Loucy (cell line): ENCODE measurements at regions not wholly inside any gene's neighbourhood (a gene's known extent, or its start where the extent isn't known, plus 50 kb on each side); places are given as distances from the start of the nearest gene placed in this dataset.

Source experiments
- H2AFZ ChIP-seq: fragments of 200-600 bp; sonication (generic); 2 replicates; pipeline ENCODE4 v1.6.0; 2016; ENCODE audit warnings: antibody characterized with exemption, mild to moderate bottlenecking, low read length, moderate library complexity
- H3F3A ChIP-seq: fragments of 200-600 bp; 2 replicates; pipeline ENCODE4 v1.6.0; 2016; ENCODE audit warnings: antibody characterized with exemption, low read depth, mild to moderate bottlenecking
- H3K27me3 ChIP-seq: fragments of 200-600 bp; sonication (generic); 2 replicates; pipeline ENCODE4 v1.6.1; 2014; ENCODE audit warnings: low read length, mild to moderate bottlenecking; ENCODE audit not compliant: insufficient read depth, poor library complexity, severe bottlenecking
- H3K36me3 ChIP-seq: fragments of 200-600 bp; sonication (generic); 2 replicates; pipeline ENCODE4 v1.6.1; 2016; ENCODE audit warnings: low read length; ENCODE audit not compliant: insufficient read depth
- H3K4me1 ChIP-seq: fragments of 200-600 bp; sonication (generic); 2 replicates; pipeline ENCODE4 v1.5.1; 2014; ENCODE audit warnings: low read length, mild to moderate bottlenecking; ENCODE audit not compliant: insufficient read depth, poor library complexity, severe bottlenecking
- H3K4me2 ChIP-seq: fragments of 200-600 bp; sonication (generic); 2 replicates; pipeline ENCODE4 v1.6.0; 2014; ENCODE audit warnings: antibody characterized with exemption, low read length, low read depth, mild to moderate bottlenecking; ENCODE audit not compliant: poor library complexity, severe bottlenecking
- H3K4me3 ChIP-seq: fragments of 200-600 bp; sonication (generic); 2 replicates; pipeline ENCODE4 v1.5.1; 2014; ENCODE audit warnings: low read length, mild to moderate bottlenecking, mixed read lengths; ENCODE audit not compliant: poor library complexity, severe bottlenecking
- H3K79me2 ChIP-seq: fragments of 200-600 bp; sonication (generic); 2 replicates; pipeline ENCODE4 v1.6.1; 2014; ENCODE audit warnings: low read length; ENCODE audit not compliant: insufficient read depth
- H3K9ac ChIP-seq: fragments of 200-600 bp; sonication (generic); 2 replicates; pipeline ENCODE4 v1.6.0; 2014; ENCODE audit warnings: mild to moderate bottlenecking, low read depth, low read length, moderate library complexity; ENCODE audit not compliant: poor library complexity, severe bottlenecking
- H3K9me2 ChIP-seq: fragments of 200-600 bp; sonication (generic); replicated peaks from 2 replicates; pipeline ENCODE4 v1.6.1; 2016; ENCODE audit warnings: low read depth, low read length, mixed read lengths
- H3K9me3 ChIP-seq: fragments of 200-600 bp; sonication (generic); 2 replicates; pipeline ENCODE4 v1.6.1; 2014; ENCODE audit warnings: mild to moderate bottlenecking, antibody characterized with exemption, low read length, low read depth; ENCODE audit not compliant: insufficient read depth
- H4K20me1 ChIP-seq: fragments of 200-600 bp; sonication (generic); 2 replicates; pipeline ENCODE4 v1.6.0; 2014; ENCODE audit warnings: antibody characterized with exemption, low read length, mild to moderate bottlenecking; ENCODE audit not compliant: insufficient read depth, poor library complexity, severe bottlenecking
- CTCF ChIP-seq: fragments of 200-600 bp; sonication (generic); conservative IDR thresholded peaks from 2 replicates; pipeline ENCODE4 v1.5.1; 2014; ENCODE audit warnings: mild to moderate bottlenecking, antibody characterized with exemption, low read length
- EZH2phosphoT487 ChIP-seq: fragments of 200-600 bp; IDR thresholded peaks from 2 replicates; pipeline ENCODE4 v1.6.1; 2018; ENCODE audit warnings: antibody characterized with exemption, mild to moderate bottlenecking, moderate library complexity, borderline replicate concordance

DNA sequence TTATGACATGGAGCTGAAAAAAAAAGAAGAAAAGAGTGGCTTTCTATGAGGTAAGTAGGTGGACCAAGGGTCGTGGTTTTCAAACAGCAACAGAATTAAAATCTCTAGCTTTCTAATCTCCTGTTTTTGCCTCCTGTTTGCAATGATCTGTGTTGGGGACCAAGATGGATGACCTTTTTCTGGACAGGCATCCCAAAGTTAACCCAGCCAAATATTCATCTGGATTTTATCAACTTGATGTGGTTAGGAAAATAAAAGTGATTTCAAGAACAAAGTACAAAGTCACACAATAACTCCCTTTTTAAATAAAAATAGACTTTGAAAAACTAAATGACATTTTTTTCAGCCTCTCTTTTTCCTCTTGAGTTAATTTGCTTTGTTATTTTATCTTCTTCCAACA lies 282.1 kb upstream of the PRDM1 start:
- Histone ChIP-seq H3K9me2 (no peaks in the 10 kb centered on the region), H3K4me1 (peaks cover 27% of the 10 kb centered on the region)

DNA sequence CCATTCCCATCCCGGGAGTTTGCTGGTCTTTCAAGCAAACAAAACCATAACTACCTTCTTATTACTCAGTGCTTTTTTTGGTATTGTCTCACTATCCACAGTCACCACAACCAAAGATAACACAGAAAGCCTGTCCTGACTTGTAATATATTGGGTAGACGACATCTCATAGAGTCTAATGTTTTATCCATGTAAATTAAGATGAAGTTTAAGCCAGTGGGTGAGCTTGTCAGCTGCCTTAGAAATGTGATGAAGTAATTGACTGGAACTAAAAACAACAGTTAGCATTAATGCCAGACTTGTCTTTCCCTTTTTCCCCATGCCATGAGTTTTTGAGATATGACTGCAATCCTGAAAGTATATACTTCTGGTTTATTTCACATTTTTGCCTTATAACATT lies 282.7 kb upstream of the PRDM1 start:
- H3K4me3 ChIP-seq: no peak overlapping the region
- no peaks in the 10 kb centered on the region for H3F3A ChIP-seq
- no peaks in the 10 kb centered on the region for H3K27me3 ChIP-seq
- TF ChIP-seq EZH2phosphoT487 (no peak), CTCF (no peak)
- H2AFZ ChIP-seq: peak overlapping the region; percentile 47; the same call in 1 of the 2 replicates
- no peaks in the 10 kb centered on the region for H3K79me2 ChIP-seq
- no peaks in the 10 kb centered on the region for H3K9me3 ChIP-seq
- H3K9ac ChIP-seq: no peak overlapping the region
- H3K4me2 ChIP-seq: no peak overlapping the region
- peaks cover 22% of the 10 kb centered on the region for H3K4me1 ChIP-seq
- no peaks in the 10 kb centered on the region for H3K9me2 ChIP-seq
- no peaks in the 10 kb centered on the region for H3K36me3 ChIP-seq
- no peaks in the 10 kb centered on the region for H4K20me1 ChIP-seq

More for the DNA sequence above, 282.1 kb upstream of the PRDM1 start:
- H3K79me2 ChIP-seq: no peaks in the 10 kb centered on the region
- no peaks in the 10 kb centered on the region for H3K36me3 ChIP-seq
- TF ChIP-seq EZH2phosphoT487: no peak
- no peak for TF ChIP-seq CTCF
- no peaks in the 10 kb centered on the region for H4K20me1 ChIP-seq
- no peaks in the 10 kb centered on the region for H3K27me3 ChIP-seq
- H3K4me2 ChIP-seq: no peak overlapping the region
- H3K4me3 ChIP-seq: no peak overlapping the region
- H3K9me3 ChIP-seq: no peaks in the 10 kb centered on the region
- peak overlapping the region; percentile 47; the same call in 1 of the 2 replicates for H2AFZ ChIP-seq
- no peak overlapping the region for H3K9ac ChIP-seq
- H3F3A ChIP-seq: no peaks in the 10 kb centered on the region

DNA sequence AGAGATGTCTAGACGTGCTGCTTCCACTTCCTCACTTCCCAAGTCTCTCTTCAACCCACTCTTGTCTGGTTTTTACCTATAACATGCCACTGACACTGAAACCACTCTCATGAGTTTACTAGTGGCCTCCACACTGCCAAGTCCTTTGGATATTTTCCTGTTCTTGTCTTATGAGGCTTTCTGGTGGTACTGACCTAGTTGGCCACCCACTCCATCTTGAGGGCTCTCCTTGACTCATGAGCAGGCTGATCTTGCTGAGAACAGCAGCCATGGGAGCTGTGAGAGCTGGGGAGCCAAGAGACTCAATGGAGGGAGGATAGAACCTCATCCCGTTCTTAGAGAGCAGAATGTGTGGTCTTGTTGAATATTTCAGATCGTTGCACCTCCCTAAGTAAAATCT lies 283.4 kb upstream of the PRDM1 start:
- TF ChIP-seq EZH2phosphoT487: no peak
- no peak for TF ChIP-seq CTCF

More for the DNA sequence above, 283.4 kb upstream of the PRDM1 start:
- Histone ChIP-seq H3K9me3 (no peaks in the 10 kb centered on the region), H4K20me1 (no peaks in the 10 kb centered on the region), H3F3A (no peaks in the 10 kb centered on the region), H3K4me3 (no peak overlapping the region), H3K4me1 (peaks cover 17% of the 10 kb centered on the region), H3K9me2 (no peaks in the 10 kb centered on the region), H3K9ac (no peak overlapping the region), H3K36me3 (no peaks in the 10 kb centered on the region), H3K79me2 (no peaks in the 10 kb centered on the region), H2AFZ (no peak overlapping the region), H3K27me3 (no peaks in the 10 kb centered on the region), H3K4me2 (no peak overlapping the region)
